ENCODE measurements at regions not wholly inside any gene's neighbourhood (a gene's known extent, or its start where the extent isn't known, plus 50 kb on each side); places are given as distances from the start of the nearest gene placed in this dataset.

DNA sequence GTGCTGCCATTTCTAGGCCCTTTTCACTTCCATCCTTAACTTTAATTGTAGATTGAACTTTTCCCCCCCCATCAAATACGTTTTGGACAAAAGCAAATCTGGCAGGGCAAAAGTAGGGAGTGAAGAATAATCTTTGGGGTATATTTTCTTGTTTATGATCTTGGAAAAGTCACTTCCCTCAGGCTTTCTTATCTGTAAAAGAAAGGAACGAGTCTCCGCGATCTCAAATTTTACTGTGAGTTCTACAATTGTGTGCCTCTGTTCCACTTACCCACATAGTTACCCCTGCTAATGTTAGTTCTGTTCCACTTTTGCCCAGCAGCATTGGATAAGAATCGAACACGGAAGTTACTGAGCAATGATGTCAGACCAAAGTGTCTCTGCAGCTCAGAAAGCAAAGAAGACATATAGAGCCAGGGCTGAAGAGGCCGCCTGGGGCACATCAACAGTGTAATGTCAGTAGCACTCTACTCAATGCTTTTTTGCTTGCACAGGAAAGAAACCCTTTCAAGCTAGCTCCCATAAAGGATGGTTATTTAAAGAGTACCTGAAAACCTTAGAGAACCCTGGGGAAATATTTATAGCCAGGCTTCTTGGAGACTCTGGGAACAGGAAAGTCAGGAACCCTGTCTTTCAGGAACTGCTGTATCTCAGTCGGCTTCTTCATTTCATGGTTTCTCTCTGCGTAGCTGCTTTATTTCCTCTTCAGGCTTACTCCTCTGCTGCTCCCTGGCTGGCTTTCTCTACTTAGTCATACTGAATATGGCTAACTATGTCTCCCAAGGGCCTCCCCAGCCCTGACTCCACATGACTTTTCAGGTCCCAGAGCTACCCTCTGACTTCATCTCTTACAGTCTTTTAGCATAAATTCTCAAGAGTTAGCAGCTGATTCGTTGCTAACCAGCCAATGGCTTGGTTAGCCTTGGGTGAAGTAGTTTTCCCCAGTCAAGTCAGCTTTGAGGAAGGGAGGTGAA is 123.7 kb upstream of the FAM3C start:
- in situ Hi-C loops (cut with HindIII; ENCODE audit: low sequenced_read_pairs) = no loop called here
- no peak overlapping the region for H3K4me3 ChIP-seq (ENCODE audit: low read depth, low read length)
- no peak for DNase-seq (ENCODE audit: low read depth)
- TF ChIP-seq, protein P1, sequence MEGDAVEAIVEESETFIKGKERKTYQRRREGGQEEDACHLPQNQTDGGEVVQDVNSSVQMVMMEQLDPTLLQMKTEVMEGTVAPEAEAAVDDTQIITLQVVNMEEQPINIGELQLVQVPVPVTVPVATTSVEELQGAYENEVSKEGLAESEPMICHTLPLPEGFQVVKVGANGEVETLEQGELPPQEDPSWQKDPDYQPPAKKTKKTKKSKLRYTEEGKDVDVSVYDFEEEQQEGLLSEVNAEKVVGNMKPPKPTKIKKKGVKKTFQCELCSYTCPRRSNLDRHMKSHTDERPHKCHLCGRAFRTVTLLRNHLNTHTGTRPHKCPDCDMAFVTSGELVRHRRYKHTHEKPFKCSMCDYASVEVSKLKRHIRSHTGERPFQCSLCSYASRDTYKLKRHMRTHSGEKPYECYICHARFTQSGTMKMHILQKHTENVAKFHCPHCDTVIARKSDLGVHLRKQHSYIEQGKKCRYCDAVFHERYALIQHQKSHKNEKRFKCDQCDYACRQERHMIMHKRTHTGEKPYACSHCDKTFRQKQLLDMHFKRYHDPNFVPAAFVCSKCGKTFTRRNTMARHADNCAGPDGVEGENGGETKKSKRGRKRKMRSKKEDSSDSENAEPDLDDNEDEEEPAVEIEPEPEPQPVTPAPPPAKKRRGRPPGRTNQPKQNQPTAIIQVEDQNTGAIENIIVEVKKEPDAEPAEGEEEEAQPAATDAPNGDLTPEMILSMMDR (IDR thresholded peaks at IDR 0.05; ENCODE audit: low read depth, low read length, missing control alignments) = no peak

DNA sequence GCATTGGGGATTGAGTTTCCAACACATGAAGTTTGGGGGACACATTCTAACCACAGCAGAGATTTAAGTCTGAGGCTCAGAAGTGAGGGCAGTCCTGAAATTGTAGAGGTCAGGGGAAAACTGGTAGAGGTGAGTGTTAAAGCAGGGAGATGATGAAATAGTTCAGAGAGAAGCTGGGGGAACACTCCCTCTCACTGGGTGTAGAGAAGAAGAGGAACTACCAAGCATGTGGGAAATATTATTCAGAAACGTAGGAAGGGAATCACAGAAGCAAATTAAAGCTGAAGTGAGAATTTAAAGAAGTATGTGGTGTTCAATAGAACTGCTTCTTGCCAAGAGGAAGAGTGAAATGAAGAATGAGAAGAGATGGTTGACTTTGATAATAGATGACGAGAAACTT is 121.5 kb upstream of the FAM3C start:
- no peak overlapping the region for H3K4me3 ChIP-seq (ENCODE audit: low read depth, low read length)
- no peak for DNase-seq (ENCODE audit: low read depth)
- TF ChIP-seq, protein P1 (IDR thresholded peaks at IDR 0.05; ENCODE audit: low read depth, low read length, missing control alignments) = no peak
- in situ Hi-C loops (cut with HindIII; ENCODE audit: low sequenced_read_pairs) = no loop called here

- TF ChIP-seq, protein P1 (IDR thresholded peaks at IDR 0.05; ENCODE audit: low read depth, low read length, missing control alignments) = no peak
- in situ Hi-C loops (cut with HindIII; ENCODE audit: low sequenced_read_pairs) = no loop called here
- no peak for DNase-seq (ENCODE audit: low read depth)
Observed at GRCh38 chr7:121516821-121517220, 120.7 kb upstream of the FAM3C start.

GRCh38 chr7:121515630-121516401 is 119.7 kb upstream of the FAM3C start:
- DNase-seq (ENCODE audit: low read depth) = no peak
- in situ Hi-C loops (cut with HindIII; ENCODE audit: low sequenced_read_pairs) = no loop called here
- TF ChIP-seq, protein P1 (IDR thresholded peaks at IDR 0.05; ENCODE audit: low read depth, low read length, missing control alignments) = no peak
- no peak overlapping the region for H3K4me3 ChIP-seq (ENCODE audit: low read depth, low read length)

More at GRCh38 chr7:121516821-121517220, 120.7 kb upstream of the FAM3C start:
- no peak overlapping the region for H3K4me3 ChIP-seq (ENCODE audit: low read depth, low read length)

DNA sequence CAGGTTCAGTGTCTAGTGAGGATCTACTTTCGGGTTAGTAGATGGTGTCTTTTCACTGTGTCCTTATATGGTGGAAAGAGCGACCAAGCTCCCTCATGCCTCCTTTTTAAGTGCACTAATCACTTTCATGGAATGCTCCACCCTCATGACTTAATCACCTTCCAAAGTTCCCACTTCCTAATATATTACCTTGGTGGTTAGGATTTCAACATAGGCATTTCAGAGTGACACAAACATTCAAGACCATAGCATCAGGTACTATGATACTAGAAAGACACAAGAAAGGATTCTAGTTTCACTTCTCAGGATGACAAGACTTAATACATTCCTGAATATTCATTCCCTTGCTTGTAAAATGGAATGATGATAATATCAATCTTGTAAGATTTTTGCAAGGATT is 119.1 kb upstream of the FAM3C start:
- no peak overlapping the region for H3K4me3 ChIP-seq (ENCODE audit: low read depth, low read length)
- in situ Hi-C loops (cut with HindIII; ENCODE audit: low sequenced_read_pairs) = no loop called here
- DNase-seq (ENCODE audit: low read depth) = no peak
- TF ChIP-seq, protein P1 (IDR thresholded peaks at IDR 0.05; ENCODE audit: low read depth, low read length, missing control alignments) = no peak

DNA sequence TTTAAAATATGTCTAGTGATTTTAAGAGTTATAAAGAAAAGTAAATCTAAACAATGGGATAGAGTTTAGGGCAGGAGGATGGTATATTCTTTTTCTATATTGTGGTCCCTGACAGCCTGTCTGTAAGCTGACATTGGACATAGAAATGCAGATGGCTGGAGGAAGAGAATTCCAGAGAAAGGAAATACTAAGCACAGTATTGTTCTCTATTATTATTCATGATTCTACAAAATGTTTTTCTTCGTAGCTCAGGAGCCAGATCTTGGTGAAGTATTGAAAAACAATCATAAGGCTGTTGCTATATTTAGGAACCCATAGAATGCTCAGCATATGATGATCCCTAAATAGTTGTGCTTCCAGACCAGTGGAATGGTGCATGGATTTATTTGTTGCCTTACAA is 117.0 kb upstream of the FAM3C start:
- in situ Hi-C loops (cut with HindIII; ENCODE audit: low sequenced_read_pairs) = no loop called here
- TF ChIP-seq, protein P1 (IDR thresholded peaks at IDR 0.05; ENCODE audit: low read depth, low read length, missing control alignments) = no peak
- no peak overlapping the region for H3K4me3 ChIP-seq (ENCODE audit: low read depth, low read length)
- no peak for DNase-seq (ENCODE audit: low read depth)
